ENCODE measurements at regions not wholly inside any gene's neighbourhood (a gene's known extent, or its start where the extent isn't known, plus 50 kb on each side); places are given as distances from the start of the nearest gene placed in this dataset.

DNA sequence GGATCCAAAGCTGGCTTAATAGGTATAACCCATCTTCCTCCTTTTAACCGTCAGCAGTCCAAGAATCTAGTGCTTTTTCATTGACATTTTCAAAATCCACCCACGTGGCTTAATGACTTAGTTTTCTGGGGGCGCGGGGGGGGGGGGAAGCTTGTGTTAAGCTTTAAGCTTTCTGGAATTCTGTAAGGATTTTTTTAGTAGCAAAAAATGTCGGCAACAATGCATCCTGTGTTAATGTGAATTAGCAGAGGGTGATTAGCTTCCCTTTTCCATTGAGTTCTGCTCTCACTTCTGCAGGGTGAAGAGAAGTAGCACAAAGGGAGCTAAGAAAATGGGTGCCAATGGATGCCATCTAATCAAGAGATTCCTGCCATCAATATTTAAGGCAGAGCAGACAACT lies 348.2 kb downstream of the SAMD5 start:
- TF ChIP-seq CTCF (IDR thresholded peaks at IDR 0.05; ENCODE audit: insufficient read depth, low read depth, low read length) (no peak), EZH2 (IDR thresholded peaks at IDR 0.05; ENCODE audit: insufficient read depth, low read length) (no peak)

All from astrocyte (in vitro differentiated cells and primary cell).